GM19035 (cell line): ENCODE measurements at regions not wholly inside any gene's neighbourhood (a gene's known extent, or its start where the extent isn't known, plus 50 kb on each side); places are given as distances from the start of the nearest gene placed in this dataset.

Experiments used
- ATAC-seq: cut with Tn5 transposase; IDR thresholded peaks from one replicate; pipeline ENCODE4 v1.9.1; 2021; ENCODE audit not compliant: unreplicated experiment

GRCh38 chr12:126055521-126055920 is 990.3 kb downstream of the AACS start:
- ATAC-seq = no peak

GRCh38 chr12:126061777-126062176 is 996.5 kb downstream of the AACS start:
- no peak for ATAC-seq

GRCh38 chr12:126064028-126064427 is 998.8 kb downstream of the AACS start:
- ATAC-seq = no peak

- ATAC-seq = no peak
Measured at GRCh38 chr12:126067626-126068329, 1002.5 kb downstream of the AACS start.

GRCh38 chr12:126069549-126070165 is 1004.4 kb downstream of the AACS start:
- ATAC-seq = peak; percentile 64

GRCh38 chr12:126076515-126076914 is 1011.3 kb downstream of the AACS start:
- ATAC-seq = no peak

- ATAC-seq = no peak
Measured at GRCh38 chr12:126083926-126084325, 1018.7 kb downstream of the AACS start.

GRCh38 chr12:126084480-126084879 is 1019.2 kb downstream of the AACS start:
- no peak for ATAC-seq

- ATAC-seq = no peak
Measured at GRCh38 chr12:126086242-126086641, 1021.0 kb downstream of the AACS start.

- no peak for ATAC-seq
Measured at GRCh38 chr12:126087692-126088091, 1022.5 kb downstream of the AACS start.

- ATAC-seq = no peak
Measured at GRCh38 chr12:126093908-126094307, 1028.7 kb downstream of the AACS start.

GRCh38 chr12:126095748-126096510 is 1030.7 kb downstream of the AACS start:
- no peak for ATAC-seq

GRCh38 chr12:126106706-126107105 is 1041.5 kb downstream of the AACS start:
- no peak for ATAC-seq

- ATAC-seq = no peak
Measured at GRCh38 chr12:126107659-126108058, 1042.4 kb downstream of the AACS start.

GRCh38 chr12:126108247-126108646 is 1043.0 kb downstream of the AACS start:
- ATAC-seq = no peak

GRCh38 chr12:126112141-126112540 is 1046.9 kb downstream of the AACS start:
- ATAC-seq = no peak

- ATAC-seq = no peak
Measured at GRCh38 chr12:126112849-126113248, 1047.6 kb downstream of the AACS start.

GRCh38 chr12:126114441-126114840 is 1049.2 kb downstream of the AACS start:
- ATAC-seq = no peak

- ATAC-seq = no peak
Measured at GRCh38 chr12:126117502-126117901, 1052.3 kb downstream of the AACS start.

GRCh38 chr12:126139355-126139754 is 1074.1 kb downstream of the AACS start:
- ATAC-seq = no peak

GRCh38 chr12:126144603-126145002 is 1079.4 kb downstream of the AACS start:
- ATAC-seq = no peak

GRCh38 chr12:126147321-126147720 is 1082.1 kb downstream of the AACS start:
- ATAC-seq = no peak
